ENCODE measurements at regions not wholly inside any gene's neighbourhood (a gene's known extent, or its start where the extent isn't known, plus 50 kb on each side); places are given as distances from the start of the nearest gene placed in this dataset.
A peak's percentile ranks its signal among the peaks of the same experiment; 100 is the strongest.
"Not testable (repeated sequence)": the region's sequence is repeated elsewhere in the genome, so short reads cannot be mapped to it uniquely, and the experiment has no call there.

DNA sequence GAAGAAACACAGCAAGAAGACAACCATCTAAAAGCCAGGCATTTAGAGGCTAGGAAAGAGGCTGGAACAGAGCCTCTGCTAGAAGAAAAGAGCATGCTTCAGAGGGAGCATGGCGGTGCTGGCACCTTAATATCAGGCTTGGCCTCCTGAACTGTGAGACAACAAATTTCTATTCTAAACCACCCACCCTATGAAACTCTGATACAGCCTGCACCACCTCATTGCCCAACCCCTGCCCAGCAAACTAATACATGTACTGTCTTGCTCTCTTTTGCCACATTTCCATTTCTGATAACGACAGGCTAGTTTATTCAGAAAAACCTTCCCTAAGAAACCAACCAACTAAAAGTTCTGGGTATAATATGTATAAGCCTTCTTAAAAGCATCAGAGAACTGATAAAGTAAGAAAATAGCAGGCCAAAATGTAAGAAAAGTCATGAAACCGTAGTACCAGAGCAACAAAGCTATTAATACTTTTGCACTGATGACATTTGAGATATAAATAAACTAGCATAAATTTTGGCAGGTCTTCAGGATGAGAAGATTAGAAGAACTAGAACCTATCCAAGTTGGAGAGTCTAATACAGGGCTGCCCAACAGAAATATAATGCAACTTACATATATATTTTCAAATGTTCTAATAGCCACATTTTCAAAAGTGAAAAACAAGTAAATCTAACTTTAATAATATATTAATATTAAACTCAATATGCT, 184.7 kb upstream of the HSF2 start:
- DNase-seq = no peak

DNA sequence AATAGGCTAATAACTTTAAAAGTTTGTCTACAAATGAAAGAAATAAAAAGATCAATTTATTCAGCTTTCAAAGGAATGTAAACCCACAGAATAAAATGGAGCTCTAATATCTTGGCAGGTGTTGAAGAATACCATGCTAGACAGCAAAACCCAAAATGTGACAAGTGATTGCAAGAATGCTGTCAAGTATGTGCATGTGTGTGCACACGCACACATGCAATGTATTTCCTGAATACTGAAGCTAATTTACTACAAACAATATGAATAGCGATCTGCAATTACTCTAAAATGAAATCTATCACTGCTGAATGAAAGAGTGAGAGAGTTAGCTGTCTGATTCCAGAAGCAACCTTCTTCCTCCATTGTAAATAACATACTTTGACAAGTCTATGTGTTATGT, 179.2 kb upstream of the HSF2 start:
- DNase-seq = no peak

DNA sequence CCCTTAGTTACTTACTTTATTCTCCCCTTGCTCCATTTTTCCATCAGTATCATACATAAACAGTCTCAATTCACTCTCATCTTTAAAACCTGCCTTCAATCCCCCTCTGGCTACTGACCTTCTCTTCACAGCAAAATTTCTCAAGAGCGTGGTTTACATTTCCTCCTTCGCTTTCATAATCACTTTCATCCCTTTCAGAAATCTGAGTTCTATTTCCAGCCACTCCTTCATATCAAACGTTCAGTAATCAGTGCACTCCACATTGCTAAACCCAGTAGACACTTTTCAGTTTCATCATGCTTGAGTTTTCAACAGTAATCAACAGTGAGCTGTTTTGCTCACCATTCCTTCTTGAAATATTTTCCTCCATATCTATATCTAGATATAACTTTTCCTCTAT, 176.7 kb upstream of the HSF2 start:
- DNase-seq = no peak

DNA sequence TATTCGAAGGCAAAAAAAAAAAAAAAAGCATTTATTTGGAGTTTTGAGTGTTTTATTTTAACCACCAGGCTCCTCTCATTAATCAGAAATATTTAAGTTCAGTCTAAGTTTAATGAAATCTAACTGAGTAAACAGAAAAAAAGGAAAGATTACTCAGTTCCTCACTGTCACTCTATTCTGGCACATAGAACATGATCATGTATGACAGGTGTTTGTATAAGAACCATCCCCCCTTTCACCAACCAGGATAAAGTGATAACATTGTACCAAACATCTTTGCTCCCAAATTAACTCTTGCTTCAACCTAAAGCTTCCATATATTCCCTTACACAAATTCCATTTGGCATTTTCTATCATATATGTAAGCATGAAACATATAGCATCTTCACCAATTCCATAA, 176.2 kb upstream of the HSF2 start:
- no peak for DNase-seq

DNA sequence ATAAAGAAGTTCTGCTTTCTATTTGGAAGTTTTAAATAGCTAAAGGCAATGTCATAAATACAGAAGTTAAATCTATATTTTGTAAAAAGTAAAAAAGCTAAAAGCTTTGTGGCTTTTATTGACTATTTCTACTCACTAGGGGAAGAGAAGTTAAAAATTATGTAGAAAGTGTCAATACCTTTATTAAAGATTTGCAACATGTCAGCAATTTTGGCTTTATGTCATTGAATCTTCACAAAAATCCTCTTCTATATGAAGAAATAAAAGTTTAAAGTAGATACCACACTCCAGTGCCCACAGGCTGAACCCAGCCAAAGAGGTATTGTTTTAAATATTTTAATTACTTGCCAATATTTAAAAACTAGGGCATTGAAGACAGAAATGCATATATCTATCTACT, 160.6 kb upstream of the HSF2 start:
- DNase-seq = no peak

DNA sequence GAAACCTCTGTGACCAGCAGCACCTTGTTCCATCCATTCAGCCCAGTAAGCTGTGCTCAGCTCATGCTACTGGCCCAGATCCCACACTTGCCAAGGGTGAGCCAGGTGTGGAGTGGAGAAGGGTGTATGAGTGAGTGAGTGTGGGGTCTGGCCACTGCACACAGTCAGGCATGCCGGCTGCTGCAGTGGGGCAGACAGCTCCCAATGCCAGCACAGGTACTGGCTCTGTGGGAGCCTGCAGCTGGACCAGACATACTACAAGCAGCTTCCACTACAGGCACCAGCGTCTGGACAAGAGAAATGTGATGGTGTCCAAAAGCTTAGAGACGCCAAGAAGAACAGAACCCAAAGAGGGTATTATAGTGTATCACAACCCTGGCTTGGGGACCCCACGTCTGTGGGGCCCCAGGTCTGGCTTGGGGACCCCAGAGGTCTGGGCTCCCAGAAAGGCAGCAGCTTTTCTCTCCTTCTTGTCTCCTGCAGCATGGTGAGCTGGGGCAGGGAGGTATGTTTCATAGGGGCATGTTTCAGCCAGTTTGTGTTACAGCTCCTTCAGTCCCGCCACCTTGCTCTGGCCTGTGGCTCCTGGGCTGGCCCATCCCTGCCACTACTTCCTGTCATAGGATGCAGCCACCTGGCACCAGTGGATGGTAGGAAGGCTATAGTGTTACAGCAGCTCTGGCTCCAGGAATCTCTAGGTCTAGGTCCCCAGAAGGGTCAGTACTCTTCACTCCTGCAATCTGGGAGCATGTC, 152.4 kb upstream of the HSF2 start:
- DNase-seq = no peak

DNA sequence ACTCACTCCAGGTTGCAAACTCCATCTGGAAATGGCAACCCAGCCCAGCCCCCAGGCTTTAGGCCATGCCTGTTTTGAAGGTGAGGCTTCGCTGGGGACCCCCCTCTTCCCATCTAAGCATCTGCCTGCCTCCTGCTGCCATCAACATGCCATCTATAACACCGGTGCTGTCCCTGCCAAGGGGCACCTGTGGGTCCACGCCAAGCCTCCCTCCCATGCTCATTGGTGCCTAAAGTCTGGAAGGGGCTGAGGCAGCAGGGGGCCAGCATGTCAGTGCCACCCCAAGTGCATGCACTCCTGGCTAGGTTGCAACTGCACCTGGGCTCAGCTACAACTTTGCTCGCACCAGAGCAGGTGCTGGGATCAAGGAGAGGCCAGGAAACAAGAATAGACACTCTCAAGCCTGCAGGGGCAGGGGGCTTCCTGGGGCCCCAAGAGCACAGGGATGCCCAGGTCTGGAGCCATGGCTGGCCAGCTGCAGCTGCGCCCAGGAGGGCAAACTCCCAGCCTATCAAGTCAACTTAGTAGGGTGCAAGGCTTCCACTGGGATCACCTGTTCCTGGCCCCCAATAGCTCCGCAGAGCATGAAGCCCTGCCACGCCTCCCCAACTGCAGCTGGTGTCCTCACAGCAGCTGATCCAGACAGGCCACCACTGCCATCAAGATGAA, 151.3 kb upstream of the HSF2 start:
- DNase-seq = no peak

DNA sequence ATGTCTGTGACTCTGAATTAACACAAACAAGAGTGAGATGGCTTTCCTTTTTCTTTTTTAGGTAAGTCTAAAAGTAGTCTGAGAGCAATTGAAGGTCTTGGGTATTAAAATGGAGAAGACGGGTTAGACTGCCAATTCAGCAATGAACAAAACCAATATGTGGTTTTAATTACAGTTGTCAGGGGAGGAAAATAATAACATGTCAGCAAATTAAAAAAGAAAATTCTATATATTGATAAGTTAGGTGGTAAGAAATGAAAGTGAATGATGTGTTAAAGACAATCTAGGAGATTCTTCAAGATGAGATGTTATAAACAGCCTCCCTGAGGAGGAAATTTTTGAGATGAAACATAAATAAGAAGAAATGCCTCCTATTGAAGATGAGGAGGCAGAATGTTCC, 150.6 kb upstream of the HSF2 start:
- DNase-seq = no peak

DNA sequence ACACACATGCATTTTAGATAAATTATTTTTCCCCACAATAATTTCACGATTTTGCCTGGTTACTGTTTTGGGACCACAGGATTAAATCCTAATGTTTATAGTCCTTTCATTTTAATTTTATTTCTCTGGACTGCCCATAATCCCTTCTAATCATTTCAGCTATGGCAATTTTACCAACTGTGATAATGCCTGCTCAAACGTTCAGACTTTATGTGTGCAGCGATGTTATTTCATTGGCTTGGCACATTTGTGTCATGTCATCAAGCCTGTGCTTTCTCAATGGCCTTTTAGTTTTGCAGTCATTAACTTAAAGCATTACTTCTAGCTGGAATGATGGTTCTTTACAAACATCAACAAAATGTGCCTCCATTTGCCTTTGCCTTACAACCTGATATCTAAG, 140.6 kb upstream of the HSF2 start:
- DNase-seq = no peak

DNA sequence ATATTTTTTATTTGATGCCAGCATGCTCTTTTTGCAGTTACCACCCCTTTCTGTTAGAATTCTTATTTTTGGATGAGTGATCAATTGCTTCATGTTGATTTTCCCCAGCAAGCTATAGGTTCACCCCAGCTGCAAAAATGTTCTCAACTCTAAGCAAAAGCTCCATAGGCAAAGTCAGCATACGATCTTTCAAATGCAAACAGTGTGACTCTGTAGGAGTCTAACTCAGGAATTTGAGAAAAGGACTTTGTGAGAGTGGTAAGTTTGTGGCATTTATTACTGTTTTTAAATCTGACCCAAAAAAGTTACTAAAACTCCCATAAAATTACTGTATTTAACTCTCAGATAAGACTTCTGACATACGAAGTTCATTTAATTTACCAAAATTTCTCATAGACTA, 134.9 kb upstream of the HSF2 start:
- no peak for DNase-seq

DNA sequence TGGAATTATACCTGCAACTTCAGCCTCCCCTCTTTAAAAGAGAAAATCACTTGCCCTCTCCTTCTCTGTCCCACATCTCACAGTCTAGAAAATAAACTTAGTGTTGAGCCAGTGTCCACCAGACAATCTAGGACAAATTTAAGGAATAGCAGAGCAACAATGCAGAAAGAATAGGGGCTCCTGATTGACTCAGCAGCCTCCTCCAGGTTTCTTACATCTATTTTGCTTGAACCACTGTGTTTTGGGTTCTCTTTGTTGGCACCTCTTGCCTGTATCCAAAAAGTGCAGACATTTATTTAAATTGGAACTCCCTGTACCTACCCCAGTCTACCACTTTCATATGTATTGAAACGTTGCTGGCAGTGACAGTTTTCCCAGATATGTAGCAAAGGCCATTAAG, 133.7 kb upstream of the HSF2 start:
- DNase-seq = no peak

DNA sequence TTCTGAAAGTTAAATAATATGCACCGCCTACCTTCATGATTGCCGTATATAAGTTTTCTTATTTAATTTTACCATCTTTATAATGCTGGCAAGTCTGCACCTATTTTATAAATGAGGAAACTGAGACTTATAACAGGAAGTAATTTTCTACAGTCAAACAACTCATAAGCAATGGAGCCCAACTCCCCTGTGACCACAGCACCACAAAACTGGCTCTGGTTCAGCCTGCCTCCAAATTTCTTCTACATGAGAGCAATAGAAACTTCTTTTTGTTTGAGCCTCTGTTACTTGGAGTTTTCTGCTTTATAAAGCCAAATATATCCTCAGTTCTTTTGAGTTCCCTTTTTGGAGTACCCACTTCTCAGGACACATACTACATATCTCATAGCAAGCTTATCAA, 131.1 kb upstream of the HSF2 start:
- no peak for DNase-seq

DNA sequence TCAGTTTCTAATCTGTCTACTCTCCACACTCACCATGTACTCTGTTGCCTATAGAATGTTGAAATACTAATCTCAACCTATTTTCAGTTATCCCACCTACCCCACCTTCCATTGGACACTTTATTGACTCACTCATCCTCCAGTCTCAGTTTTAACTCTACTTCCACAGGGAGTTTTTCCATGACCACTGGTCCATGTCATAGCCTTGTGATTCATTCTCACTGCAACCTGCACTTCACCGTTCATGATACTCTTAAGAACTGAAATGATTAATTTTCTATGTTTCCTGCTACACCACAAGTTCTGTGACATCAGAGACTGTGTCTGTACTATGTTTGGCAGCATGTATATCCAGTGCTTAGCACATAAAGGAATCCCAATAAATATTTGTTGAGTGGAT, 122.8 kb upstream of the HSF2 start:
- DNase-seq = no peak

DNA sequence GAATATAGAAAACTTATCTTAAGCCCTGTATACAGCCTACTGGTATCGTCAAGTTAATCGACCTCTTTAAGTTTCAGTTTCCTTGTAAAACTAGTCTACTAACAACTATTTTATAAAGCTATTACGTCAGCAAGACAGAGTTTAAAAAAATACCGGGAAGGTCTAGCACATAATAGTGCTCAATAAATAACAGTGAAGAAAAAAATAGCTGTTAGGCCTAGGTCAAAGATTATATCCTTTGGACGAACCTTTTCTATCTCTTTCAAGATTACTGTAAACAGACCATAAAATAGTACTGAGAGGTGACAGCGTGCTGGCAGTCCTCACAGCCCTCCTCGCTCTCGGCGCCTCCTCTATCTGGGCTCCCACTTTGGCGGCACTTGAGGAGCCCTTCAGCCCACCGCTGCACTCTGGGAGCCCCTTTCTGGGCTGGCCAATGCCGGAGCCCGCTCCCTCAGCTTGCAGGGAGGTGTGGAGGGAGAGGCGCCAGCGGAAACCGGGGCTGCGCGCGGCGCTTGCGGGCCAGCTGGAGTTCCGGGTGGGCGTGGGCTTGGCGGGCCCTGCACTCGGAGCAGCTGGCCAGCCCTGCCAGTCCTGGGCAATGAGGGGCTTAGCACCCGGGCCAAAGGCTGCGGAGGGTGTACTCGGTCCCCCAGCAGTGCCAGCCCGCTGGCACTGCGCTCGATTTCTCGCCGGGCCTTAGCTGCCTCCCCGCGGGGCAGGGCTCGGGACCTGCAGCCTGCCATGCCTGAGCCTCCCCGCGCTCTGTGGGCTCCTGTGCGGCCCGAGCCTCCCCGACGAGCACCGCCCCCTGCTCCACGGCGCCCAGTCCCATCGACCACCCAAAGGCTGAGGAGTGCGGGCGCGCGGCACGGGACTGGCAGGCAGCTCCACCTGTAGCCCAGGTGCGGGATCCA, 119.1 kb upstream of the HSF2 start:
- not testable (repeated sequence) for DNase-seq

DNA sequence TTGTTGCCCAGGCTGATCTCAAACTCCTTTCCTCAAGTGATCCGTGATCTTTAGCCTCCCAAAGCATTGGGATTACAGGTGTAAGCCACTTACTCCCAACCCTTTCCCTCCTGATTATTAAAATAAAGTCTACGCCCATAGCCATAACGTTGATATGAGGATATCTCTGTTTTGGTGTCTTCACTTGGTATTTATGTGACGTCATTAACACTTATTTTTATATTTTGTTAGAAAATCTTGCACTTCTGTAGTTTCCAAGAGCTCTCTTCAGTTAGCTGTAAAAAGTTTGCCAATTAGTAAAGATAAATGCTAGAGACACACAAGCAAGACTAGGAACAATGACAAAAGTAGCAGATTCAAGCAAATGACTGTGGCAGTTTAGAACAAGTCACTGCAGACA, 115.6 kb upstream of the HSF2 start:
- no peak for DNase-seq

DNA sequence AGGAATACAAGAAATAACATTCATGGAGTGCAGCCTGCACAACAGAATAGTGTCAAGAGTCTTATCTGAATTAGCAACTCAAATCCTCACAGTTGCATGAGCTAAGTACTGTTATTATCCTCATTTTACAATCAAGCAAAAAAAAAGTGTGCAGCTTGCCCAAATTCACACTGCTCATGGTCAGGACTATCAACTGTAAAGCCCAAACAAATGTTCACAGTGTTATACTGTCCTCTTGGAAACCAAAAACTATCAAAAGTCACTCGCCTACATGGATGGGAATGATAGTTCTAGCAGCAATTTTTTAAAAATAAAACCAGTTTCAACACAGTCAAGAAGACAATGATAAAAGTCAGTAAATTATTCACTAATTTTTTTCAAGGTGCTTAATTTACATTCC, 114.6 kb upstream of the HSF2 start:
- no peak for DNase-seq

DNA sequence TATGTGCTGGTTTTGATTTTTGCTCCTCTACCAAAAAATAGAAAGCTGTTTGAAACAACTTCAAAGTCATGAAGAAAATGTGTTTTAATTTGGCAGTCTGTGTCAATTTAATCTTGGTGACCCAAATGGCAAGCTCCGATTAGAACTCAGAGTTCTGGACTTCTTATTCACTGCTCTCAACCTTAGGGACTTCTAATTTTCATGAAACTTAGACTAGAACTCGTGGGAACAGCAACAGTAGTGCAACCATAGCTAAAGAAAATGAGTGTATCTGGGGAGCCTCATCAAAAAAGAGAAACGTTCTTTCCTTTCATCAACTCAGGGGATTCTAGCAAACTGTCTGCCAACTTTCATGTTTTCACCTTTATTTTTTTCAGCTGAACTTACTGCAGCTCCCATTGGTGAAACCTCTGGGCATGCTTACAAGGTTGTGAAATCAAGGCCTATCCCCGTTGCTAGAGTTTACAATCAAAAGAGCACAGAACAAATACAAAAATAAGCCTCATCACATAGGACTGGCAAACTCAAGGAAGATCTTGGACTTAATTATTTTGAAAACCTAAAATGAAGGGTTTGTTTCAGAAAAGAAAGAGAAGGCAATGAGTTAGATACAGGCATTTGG, 114.0 kb upstream of the HSF2 start:
- DNase-seq = no peak

DNA sequence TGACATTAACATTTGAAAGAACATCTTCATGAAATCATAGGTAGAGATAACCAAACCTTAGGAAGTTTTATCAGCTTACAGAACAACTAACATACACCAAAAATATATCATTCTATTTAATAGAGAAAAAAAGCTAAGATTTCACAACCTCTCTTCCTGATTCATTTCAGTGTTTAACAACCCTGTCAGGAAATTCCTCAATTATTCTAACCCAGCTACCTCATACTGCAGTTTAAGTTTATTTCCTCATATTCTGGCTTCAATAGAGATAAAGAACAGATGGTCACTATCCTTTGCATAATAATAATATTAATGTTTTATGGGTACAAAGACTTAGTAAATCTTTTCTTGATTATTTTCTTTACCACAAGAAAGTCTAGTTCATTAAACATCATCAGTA, 112.9 kb upstream of the HSF2 start:
- DNase-seq = no peak

DNA sequence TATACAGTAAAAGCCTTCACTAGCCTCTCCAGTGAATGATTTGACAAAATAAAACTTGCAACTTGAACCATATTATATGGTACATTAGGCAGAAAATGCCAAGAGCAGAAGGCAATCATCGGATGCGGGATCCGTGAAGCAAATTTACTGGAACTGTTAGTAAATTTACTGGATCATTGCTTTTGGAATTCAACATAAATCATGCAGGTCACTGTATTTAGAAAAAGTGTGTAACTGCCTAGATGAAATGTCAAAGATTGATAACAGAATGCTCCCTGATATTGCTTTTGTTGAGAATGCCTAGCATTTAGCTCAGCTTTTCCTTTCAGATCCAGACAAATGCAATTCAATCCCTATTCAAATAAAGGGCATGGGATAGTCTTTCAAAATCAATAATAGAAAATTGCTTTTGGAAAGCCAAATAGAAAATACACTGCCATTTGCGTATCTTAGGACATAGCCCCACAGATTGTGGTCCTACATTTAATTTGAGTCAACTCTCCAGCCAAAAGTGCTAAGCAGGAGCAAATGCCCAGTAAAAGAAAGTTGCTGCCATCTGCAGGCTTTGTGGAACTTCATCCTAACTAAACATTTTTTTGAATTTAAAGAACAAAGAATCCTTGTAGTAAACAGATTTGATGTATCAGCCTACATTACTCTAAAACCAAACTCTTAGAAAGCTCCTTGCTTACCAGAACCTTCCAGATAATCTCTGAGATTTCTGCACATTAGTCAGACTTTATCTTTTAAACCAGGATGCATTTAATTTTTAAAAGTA, 109.5 kb upstream of the HSF2 start:
- DNase-seq = peak; percentile 47

DNA sequence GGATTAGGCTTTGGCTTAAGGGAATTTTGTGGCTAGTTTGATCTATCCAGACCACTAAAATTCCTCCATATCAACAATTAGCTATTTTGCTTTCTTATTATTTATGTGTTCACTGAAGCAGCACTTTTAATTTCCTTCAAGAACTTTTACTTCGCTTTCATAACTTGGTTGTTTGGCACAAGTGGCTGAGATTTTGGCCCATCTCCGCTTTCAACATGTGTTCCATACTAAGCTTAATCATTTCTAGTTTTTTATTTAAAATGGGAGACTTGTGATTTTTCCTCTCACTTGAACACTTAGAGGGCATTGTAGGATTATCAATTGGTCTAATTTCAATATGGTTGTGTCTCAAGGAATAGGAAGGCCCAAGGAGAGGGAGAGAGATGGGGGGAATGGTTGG, 102.4 kb upstream of the HSF2 start:
- no peak for DNase-seq

DNA sequence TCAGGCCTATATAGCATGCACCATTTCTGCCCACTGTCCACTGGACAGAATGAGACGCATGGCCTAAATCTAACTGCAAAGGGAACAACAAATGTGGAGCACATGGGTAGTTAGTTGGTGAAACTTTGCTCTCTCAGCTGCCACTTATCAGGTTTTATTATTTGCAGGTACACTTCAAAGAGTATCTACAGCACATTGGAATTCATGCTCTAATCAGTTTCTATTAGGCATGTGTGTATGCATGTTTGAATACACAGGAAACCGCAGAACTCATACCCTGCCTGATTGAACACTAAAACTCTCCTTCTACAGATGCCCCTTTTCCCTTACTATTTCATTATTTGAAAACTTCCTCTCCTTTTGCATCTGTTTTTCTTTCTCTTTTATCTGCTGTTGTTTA, 97.4 kb upstream of the HSF2 start:
- DNase-seq = no peak

DNA sequence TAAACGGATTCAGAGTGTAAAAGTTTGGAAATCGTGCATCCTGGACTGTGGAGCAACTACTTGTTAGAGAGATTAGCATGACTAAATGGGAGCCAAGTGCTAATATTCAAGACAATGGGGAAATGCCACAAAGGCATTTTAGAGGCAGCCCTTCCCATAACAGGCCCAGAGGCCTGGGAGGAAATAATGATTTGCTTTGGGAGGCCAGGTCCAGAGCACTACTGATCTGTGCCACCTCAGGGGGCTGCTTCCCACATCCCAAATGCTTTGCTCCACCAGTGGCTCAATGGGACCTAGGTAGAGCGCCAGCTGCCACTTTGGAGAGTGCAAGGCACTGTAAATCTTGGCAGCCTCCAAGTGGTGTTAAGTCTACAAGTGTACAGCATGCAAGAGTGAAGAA, 91.9 kb upstream of the HSF2 start:
- no peak for DNase-seq
